Neural progenitor cell (in vitro differentiated cells): ENCODE measurements at regions not wholly inside any gene's neighbourhood (a gene's known extent, or its start where the extent isn't known, plus 50 kb on each side); places are given as distances from the start of the nearest gene placed in this dataset.

Experiments used
- CTCF ChIP-seq: fragments of 200-600 bp; sonication (generic); IDR thresholded peaks from 2 replicates; pipeline ENCODE4 v1.5.1; 2017; ENCODE audit warnings: antibody characterized with exemption, mild to moderate bottlenecking
- EZH2 ChIP-seq: fragments of 200-600 bp; sonication (generic); IDR thresholded peaks from 2 replicates; pipeline ENCODE4 v1.6.1; 2017; ENCODE audit warnings: antibody characterized with exemption, mild to moderate bottlenecking, moderate library complexity
- EZH2phosphoT487 ChIP-seq: fragments of 200-600 bp; sonication (generic); IDR thresholded peaks from 2 replicates; pipeline ENCODE4 v1.6.1; 2017; ENCODE audit warnings: antibody characterized with exemption

GRCh38 chr5:168165977-168166376 is 125.5 kb upstream of the WWC1 start:
- TF ChIP-seq CTCF (no peak), EZH2 (no peak), EZH2phosphoT487 (no peak)
